ENCODE measurements at regions not wholly inside any gene's neighbourhood (a gene's known extent, or its start where the extent isn't known, plus 50 kb on each side); places are given as distances from the start of the nearest gene placed in this dataset.

GRCh38 chr1:55331351-55331750, 116.2 kb upstream of the USP24 start:
- no peak for DNase-seq (ENCODE audit: low spot score)

- no peak for DNase-seq (ENCODE audit: low spot score)
These were observed 114.8 kb upstream of the USP24 start for GRCh38 chr1:55329808-55330432.

- DNase-seq (ENCODE audit: low spot score), result no peak
These were observed 113.9 kb upstream of the USP24 start for GRCh38 chr1:55329091-55329490.

GRCh38 chr1:55326496-55327243, 111.5 kb upstream of the USP24 start:
- DNase-seq (ENCODE audit: low spot score), result no peak

- no peak for DNase-seq (ENCODE audit: low spot score)
These were observed 108.6 kb upstream of the USP24 start for GRCh38 chr1:55323760-55324159.

- no peak for DNase-seq (ENCODE audit: low spot score)
These were observed 107.7 kb upstream of the USP24 start for GRCh38 chr1:55322842-55323241.

- DNase-seq (ENCODE audit: low spot score), result no peak
These were observed 106.8 kb upstream of the USP24 start for GRCh38 chr1:55321942-55322341.

GRCh38 chr1:55320891-55321290, 105.7 kb upstream of the USP24 start:
- DNase-seq (ENCODE audit: low spot score), result no peak

- DNase-seq (ENCODE audit: low spot score), result no peak
These were observed 103.1 kb upstream of the USP24 start for GRCh38 chr1:55318116-55318817.

GRCh38 chr1:55317673-55318072, 102.5 kb upstream of the USP24 start:
- DNase-seq (ENCODE audit: low spot score), result no peak

GRCh38 chr1:55316947-55317662, 101.9 kb upstream of the USP24 start:
- no peak for DNase-seq (ENCODE audit: low spot score)

GRCh38 chr1:55316502-55316901, 101.3 kb upstream of the USP24 start:
- no peak for DNase-seq (ENCODE audit: low spot score)

- DNase-seq (ENCODE audit: low spot score), result no peak
These were observed 100.4 kb upstream of the USP24 start for GRCh38 chr1:55315552-55315951.

- no peak for DNase-seq (ENCODE audit: low spot score)
These were observed 99.6 kb upstream of the USP24 start for GRCh38 chr1:55314740-55315139.

GRCh38 chr1:55313903-55314302, 98.7 kb upstream of the USP24 start:
- DNase-seq (ENCODE audit: low spot score), result no peak

GRCh38 chr1:55311979-55312378, 96.8 kb upstream of the USP24 start:
- DNase-seq (ENCODE audit: low spot score), result no peak

- no peak for DNase-seq (ENCODE audit: low spot score)
These were observed 96.0 kb upstream of the USP24 start for GRCh38 chr1:55311057-55311641.

- no peak for DNase-seq (ENCODE audit: low spot score)
These were observed 95.4 kb upstream of the USP24 start for GRCh38 chr1:55310505-55310971.

- DNase-seq (ENCODE audit: low spot score), result no peak
These were observed 94.8 kb upstream of the USP24 start for GRCh38 chr1:55309786-55310504.

- no peak for DNase-seq (ENCODE audit: low spot score)
These were observed 93.9 kb upstream of the USP24 start for GRCh38 chr1:55309053-55309452.

- DNase-seq (ENCODE audit: low spot score), result no peak
These were observed 90.6 kb upstream of the USP24 start for GRCh38 chr1:55305735-55306134.

Data from activated CD4-positive, alpha-beta T cell treated with anti-CD3 and anti-CD28 coated beads, Interleukin-2, Interleukin-4, amounts not matched to agents 100 ng/mL and 50 ng/mL, durations not matched to agents 16 hours and 8 hours (primary cell).